Activated CD4-positive, alpha-beta T cell treated with anti-CD3 and anti-CD28 coated beads, Interleukin-10, Interleukin-2, amounts not matched to agents 100 ng/mL and 50 ng/mL, durations not matched to agents 16 hours and 8 hours (primary cell): ENCODE measurements at regions not wholly inside any gene's neighbourhood (a gene's known extent, or its start where the extent isn't known, plus 50 kb on each side); places are given as distances from the start of the nearest gene placed in this dataset.

Experiments
- DNase-seq: peaks from one replicate; pipeline ENCODE4 v3.0.0-alpha.2; 2020

DNA sequence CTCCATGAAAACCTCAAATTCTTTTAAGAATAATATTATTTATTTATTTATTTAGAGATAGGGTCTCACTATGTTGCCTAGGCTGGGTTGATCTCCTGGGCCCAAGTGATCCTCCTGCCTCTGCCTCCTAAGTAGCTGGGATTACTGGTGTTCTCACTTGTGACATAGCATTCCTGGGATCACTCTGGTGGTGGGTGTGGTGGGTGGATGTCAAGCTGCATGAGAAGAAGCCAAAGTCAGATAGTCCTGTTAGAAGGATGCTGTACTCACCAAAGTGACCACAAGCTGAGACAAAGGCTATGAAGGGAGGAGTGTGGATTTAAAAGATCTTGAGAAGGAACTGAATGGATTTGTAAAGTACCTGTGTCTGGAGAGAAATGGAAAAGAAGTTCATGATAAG, 87.9 kb upstream of the SPON1 start:
- no peak for DNase-seq

DNA sequence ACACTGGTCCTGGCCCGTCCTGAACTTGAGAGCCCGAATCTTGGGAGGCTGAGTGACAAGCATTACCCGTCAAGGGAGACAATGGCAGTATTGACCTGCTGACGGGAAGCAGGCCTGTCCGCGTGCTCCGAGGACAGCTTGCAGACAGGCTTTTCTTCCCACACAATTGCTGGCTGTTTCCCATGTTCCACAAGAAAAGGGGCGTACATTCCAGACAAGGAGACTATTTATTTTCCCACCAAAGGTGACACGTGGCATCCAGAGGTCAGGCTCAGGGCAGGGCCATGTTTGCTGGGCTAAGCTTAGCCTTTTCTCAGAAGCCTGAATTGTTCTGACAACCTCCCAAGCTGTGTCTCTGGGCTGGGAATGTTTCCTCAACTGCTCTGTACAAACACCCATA, 86.9 kb upstream of the SPON1 start:
- no peak for DNase-seq

DNA sequence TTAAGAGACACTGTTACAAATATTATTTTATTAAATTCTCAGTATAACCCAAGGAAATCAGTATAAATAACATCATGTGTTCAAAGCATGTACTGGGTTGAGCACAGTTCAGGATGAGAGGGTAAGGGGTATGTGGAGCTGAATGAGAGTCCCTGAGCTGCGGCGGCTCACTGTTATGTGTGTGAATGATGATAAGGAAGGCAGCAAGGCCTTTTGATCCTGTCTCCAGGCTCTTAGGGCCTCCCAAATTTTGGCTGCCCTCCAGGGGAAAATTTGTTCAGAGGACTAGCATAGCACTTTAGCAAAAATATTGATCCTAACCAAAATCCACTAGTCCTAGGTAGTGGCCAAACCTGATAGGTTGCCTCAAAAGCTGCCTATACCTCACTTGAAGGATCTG, 86.1 kb upstream of the SPON1 start:
- DNase-seq, result no peak

DNA sequence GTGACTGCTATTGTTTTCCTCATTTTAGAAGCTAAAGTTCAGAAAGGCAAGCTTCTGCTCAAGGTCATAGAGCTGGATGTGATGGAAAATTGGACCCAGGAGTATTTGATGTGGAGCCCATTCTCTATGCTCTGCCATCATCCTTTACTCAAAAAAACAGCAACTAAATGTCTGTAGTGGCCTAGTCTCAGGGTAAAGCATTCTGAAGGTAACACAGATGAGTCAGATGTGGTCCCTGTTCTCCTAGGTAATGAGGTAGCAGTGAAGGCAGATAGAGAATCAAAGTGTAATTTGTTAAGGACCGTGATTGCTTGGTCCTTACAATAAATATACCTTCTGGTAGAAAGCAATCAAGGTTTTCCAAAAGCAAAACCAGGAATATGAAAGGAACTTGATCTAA, 84.4 kb upstream of the SPON1 start:
- DNase-seq, result no peak

DNA sequence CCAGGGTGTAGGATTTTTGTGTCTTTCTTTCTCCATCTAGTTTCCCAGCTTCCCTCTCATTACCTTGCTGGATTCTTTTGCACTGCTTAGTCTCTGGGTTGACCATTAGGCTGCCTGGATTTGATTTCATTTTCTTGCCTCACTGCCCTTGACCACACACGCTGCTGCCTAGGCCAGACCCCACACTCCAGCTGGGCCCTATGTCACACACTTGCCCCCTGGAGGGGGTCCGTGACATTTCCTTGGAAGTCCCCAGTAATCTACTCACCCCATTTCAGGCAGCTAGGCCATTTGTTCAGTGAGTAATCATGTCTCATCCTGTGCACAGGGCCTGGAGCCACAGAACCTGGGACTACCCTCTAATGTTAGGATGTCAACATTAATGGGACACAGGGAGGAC, 81.9 kb upstream of the SPON1 start:
- DNase-seq, result no peak

DNA sequence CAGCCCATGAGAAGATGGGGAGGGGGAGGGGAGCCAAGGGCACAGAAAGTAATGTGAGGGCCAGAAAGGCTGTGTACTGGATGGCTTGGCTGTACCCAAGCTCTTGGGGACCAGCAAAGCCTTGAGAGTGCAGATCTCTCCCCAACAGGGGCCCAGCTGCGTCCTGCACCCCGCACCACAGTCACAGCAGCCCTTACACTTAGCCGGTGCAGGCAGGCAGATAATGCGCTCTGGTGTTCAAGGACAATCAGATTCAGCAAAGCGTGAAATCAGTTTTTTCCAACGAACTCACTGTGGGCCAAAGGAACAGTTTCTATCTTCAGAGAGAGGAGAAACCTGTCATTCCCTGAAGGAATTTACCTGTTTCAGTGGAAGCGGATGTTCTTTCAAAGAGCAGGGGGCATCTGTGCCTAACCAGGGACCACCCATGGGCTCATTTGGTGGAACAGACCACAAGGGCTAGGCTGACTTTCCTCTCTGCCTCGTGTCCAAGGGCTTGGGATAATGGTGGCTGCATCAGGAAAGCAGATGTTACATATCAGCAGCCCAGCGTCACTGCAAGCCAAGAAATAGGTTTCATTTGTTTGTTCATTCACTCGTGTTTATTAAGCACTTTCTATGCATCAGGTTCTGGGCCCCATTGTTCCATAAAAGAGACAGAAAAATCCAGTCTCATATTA, 81.2 kb upstream of the SPON1 start:
- no peak for DNase-seq

DNA sequence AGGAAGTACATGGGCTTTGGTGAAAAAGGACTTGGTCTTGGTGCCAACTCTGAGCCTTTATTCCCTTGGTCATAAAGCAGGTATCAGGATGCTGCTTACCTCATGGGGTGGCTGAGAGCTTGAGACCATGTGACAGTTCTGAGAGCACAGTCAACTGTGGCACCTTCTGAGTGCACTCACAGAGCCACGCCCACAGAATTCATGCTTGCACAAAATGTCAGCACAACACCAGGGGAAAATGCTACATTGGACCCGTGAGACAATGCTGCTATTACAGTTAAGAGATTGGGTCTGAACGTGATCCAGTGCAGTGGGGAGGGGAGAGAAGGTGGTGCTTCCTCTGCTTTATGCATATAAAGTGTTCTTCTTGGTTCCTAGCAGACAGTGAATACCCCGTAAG, 79.5 kb upstream of the SPON1 start:
- no peak for DNase-seq

DNA sequence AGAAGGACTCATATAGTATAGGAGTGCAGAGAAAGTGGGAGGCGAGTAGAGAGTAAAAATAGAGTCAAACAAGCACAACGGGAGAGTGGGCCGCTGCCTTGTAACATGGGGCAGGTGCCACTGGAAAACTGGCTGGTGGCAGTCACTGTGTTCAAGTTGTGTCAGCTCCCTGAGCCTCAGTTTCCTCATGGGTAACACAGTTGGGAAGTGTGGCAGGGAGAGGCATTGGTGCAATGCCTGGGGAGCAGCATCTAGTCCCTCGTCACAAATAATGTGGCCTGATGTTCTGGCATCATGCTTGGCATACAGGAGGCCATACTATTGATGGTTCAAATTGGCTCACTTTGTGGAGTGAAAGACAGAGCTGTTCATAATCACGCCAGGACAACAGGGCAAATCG, 78.9 kb upstream of the SPON1 start:
- DNase-seq, result no peak

DNA sequence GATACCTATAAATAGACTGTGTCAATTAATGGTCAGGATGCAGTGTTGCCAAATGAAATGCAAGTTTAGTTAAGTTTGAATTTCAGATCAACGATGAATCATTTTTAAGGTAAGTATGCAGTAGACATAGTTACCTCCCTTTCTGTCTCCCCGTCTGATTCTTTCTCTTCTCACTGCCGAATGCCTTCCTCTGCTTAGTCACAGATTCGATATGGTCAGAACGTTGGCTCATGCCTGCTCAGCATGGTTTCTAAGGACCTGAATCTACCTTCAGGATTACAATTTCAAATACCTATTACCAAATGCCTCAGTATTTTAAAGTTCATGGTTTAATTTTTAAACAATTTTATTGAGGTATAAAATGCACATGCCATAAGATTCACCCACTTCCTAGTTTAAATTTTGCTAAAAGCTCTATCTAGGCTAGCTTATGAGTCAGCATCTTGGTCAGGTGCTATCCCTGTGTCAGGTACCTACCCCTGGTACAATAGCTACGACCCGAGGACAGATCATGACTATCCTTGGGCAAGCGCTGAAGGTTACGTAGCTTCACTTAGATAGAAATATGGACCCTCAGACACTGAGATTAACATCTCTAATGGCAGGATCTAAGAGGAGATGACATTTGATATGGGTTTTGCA, 78.2 kb upstream of the SPON1 start:
- no peak for DNase-seq

DNA sequence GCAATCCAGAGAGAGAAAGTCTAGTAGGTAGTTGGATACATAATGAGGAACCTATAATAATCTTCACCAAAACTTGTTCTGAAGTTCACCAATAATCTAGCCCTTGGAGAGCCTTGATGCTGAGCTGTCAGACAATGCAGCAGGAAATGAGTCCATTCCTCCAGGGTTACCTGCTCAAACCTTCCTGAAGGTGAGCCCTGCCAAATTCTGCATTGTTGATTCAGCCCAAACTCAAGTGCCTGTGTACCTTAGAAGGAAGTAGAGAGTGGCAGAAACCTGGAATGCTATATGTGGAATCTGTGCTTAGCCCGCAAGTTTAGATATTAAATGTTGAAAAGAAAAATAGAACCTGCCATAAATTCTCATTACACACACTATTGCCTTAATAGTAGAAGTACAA, 77.4 kb upstream of the SPON1 start:
- no peak for DNase-seq

DNA sequence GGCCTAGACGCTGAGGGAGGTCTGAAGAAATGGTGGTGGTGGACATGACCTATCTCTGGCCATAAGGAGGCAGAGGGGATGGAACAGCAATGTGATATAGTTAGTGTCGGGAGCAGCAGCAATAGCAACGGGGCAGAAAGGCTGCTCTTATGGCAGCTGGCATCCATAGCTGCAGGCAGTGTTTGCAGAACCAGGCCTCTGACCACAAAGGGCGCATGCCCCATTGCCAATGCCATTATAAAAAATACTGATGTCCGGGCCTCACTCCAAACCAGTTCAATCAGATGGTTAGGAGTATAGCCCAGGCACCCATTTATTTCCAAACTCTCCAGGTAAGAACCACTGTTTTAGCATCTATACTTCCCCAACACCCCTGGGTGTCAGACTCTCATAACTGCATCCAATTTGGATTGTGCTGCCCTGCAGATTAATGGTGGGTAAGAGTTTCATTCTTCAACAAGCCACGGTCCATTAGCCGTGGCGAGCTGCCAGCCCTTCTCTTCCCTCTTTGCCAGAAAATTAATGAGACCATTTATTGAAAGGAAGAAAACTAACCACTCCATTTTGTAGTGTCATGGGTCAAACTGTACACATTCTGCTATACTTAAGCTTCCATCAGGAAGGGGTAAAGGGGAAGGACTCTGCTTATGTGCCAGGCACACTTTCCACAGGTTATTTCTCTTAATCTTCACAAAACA, 72.8 kb upstream of the SPON1 start:
- no peak for DNase-seq

DNA sequence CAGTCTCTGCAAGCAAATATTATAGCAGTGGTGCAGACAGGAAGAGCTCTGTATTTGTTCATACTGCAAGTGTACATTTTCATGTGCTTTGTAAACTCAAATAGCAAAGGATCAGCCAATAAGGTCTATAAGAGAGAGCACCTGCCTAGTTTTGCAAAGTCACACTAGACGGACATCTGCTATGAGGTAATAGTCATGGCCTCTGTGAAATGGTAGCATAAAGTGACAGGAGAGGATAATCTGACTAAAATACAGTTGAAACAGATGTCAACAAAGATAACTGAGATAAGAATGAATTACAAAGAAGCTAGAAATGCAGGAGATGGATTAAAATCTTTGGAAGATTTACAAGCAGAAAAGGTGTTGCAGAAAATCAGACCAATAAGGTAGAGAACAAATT, 70.6 kb upstream of the SPON1 start:
- no peak for DNase-seq

DNA sequence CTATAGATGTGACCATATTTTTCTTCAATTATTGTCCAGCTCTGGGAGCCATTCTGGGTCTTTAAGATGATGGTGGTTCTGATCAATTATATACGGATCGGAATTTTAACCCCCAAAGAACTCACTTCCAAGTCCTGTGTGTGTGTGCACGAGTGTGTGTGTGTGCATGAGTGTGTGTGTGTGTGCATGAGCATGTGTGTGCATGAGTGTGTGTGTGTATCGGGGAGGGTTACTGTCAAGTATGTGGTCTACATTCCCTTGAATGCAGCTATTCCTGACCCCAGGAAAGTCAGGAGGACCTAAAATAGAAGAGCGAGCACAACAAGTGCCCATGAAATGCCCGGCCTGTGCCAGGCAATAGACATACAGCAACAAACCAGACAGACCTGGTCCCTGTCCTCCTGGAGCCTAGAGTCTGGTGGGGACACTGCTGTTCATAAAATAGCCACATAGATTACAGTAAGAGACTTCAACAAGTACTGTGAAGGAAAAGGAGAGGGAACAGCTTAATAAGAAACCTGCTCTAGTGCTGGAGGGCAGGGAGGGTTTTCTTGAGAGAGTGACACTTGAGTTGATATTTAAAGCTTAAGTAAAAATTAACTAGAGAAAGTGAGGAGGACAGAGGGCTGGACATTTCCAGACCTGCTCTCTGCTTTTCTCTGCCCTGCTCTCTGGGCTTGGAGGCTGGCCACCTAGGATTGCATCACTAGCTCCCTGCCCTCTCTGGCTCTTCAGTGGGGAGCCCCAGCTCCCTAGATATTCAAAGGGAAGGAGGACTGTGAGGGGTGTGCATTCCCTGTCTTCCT, 66.1 kb upstream of the SPON1 start:
- no peak for DNase-seq

DNA sequence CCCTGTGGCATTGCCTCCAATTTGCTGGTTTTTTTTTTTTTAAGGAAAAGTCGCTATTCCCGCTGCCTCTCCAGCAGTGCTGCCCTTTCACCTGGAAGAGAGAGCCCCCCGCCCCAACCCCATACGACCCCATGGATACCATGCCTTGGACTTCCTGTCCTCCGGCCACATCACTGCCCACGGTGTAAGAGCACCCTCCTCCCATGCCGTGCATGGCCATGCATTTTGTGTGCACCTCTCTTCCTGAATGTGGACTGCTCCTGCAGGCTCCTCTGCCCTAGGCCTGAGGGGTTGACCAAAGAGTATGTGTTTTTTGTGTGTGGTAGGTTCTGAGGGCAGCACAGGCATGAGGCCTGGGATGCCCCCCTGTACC, 65.6 kb upstream of the SPON1 start:
- DNase-seq, result no peak

DNA sequence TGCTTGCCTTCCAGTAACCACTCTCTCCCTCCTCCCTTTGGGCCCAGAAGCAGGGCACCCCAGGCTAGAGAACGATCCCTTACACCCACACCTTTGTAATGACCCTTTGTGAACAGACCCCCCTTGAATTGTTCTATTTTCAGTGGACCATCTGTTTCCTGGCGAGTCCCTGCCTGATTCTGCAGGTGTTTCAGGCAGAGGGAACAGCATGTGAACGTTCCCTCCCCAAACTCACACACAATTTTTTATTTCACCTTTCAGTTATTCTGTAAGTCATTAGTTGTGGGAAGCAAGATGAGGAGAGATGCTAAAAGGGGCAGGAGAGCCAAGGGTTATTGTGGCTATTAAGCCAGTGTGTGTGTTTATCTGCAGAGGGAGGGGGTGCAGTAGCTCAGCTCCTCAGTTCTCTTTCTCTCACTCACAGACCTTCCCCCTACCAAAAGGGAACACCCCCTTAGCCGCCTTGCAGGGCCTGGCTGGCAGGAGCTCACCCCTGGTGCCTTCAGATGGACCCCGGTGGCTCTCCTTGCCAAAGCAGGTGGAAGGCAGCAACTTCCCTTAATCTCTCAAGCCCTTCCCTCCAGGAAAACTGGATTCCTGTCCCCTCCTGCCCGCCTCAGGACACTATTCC, 64.8 kb upstream of the SPON1 start:
- DNase-seq, result no peak

DNA sequence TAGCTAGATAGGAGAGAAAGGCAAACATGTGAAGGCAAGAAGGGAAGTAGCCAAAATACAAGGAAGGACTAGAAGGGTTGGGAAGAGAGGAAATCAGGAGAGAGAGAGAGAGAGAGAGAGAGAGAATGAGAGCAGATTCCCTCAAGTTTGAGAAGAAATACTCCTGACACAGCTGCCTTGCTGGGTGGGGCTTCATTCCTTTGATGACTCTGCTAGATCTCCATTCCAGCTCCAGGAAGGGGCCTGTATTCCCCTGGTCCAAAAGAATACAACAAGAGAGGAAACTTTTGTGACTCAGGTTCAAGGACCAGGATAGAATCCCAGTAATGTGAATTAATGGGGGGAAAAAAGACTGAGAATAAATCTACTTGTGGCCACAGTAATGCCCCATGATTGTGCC, 62.9 kb upstream of the SPON1 start:
- no peak for DNase-seq

DNA sequence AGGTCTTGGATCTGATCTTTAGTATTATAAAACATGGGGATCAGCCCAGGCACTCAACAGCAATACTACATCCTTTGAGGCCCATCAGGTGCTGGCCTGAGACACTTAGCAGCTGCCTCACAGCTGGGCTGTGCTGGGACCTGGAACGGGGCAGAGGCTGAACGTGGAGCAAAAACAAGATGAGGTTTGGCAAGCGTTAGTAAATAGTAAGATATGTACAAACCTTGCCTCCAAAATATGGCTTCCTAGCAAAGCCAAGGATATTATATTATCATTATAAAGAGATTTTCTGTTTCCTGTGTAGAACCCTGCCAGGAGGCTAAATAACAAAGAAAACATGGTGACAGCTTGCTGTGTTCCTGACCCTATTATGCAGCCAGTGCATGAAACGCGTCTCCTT, 60.0 kb upstream of the SPON1 start:
- no peak for DNase-seq

DNA sequence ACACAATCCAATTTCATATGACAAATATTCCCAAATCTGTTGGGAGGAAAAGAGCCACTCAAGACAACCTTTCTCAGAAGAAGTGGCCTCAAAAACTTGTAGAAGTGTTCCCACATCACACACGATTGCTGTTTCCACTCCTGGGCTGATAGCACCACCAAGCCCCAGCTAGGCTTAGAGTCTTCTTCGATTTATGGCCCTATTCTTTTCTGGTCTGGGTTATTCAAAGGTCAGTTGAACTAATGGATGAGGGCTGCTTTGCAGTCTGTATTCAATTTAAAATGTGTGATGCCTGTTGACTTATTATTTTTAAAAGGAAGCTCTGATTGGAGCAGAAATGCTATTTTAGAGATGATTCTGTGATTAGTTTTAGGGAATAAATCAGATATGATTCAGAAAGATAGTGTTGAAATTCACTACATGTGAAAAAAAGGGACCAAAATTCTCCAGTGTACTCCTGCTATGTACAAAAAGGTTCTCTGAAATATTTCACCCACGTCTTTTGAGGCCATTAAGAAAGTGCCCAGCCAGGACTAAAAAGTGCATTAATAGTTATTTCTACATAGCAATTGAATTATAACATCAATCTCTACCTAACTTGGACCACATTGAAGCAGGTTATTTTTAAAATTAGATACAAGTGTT, 57.3 kb upstream of the SPON1 start:
- DNase-seq, result no peak

DNA sequence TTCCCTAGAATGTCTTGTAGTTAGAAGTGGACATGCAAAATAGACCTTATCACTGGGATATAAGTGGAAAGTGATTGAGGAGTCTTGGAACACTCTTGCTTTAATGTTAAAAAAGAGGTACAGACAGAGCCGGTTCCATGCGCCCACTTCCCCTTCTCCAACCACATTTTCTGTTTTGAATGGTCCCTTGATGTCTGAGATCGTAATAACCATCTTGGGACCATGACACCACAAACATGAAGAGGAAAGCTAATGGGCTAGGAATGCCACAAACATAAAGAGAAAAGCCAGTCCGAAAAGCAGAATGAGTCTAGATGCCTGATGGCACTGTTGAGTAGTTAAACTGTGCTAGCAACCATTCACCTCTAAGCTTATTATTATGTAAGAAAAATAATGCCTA, 54.8 kb upstream of the SPON1 start:
- DNase-seq, result no peak

DNA sequence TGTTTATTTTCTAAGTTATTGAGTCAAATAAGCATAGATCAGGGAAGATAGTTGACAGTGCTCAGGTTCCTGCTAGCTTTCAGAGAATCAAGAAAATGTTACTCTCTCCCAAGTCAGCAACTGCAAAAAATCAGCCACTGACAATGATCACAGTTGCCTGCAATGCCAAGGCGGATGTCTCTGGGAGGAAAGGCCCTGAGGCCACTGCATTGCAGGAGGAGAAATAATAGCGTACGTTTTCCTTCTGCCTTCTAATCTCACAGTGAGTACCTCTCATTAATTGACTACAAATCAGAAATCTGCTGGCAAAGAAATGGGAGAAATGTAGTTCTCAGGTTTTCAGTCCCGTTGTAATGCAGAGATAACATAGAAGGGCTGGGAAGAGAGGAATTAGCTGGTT, 54.0 kb upstream of the SPON1 start:
- DNase-seq, result no peak
